ENCODE measurements at regions not wholly inside any gene's neighbourhood (a gene's known extent, or its start where the extent isn't known, plus 50 kb on each side); places are given as distances from the start of the nearest gene placed in this dataset.
"Not testable (repeated sequence)": the region's sequence is repeated elsewhere in the genome, so short reads cannot be mapped to it uniquely, and the experiment has no call there.

DNA sequence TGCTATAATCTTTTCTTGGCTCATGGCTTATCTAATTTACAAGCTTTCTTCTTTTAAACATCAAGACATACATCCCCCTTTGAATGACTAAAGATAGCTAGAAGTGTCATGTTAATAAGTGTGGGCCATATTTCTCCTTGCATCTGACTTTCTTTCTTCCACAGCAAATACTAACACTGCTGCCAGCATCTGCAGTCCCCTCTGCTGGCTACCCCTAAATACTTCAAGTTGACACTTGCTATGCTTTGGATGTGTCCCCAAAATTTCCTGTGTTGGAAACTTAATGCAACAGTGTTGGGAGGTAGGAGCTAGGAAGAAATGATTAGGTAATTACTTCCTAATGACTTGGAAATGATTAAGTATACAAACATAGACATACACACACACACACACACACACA is 459.0 kb upstream of the ST8SIA4 start:
- no peak for DNase-seq (ENCODE audit: low read depth)
- TF ChIP-seq, protein P1, sequence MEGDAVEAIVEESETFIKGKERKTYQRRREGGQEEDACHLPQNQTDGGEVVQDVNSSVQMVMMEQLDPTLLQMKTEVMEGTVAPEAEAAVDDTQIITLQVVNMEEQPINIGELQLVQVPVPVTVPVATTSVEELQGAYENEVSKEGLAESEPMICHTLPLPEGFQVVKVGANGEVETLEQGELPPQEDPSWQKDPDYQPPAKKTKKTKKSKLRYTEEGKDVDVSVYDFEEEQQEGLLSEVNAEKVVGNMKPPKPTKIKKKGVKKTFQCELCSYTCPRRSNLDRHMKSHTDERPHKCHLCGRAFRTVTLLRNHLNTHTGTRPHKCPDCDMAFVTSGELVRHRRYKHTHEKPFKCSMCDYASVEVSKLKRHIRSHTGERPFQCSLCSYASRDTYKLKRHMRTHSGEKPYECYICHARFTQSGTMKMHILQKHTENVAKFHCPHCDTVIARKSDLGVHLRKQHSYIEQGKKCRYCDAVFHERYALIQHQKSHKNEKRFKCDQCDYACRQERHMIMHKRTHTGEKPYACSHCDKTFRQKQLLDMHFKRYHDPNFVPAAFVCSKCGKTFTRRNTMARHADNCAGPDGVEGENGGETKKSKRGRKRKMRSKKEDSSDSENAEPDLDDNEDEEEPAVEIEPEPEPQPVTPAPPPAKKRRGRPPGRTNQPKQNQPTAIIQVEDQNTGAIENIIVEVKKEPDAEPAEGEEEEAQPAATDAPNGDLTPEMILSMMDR (IDR thresholded peaks at IDR 0.05; ENCODE audit: control insufficient read depth, insufficient read depth, low read depth, low read length, missing control alignments): no peak
- no peak overlapping the region for H3K4me3 ChIP-seq (ENCODE audit: control insufficient read depth, low read depth, low read length)

DNA sequence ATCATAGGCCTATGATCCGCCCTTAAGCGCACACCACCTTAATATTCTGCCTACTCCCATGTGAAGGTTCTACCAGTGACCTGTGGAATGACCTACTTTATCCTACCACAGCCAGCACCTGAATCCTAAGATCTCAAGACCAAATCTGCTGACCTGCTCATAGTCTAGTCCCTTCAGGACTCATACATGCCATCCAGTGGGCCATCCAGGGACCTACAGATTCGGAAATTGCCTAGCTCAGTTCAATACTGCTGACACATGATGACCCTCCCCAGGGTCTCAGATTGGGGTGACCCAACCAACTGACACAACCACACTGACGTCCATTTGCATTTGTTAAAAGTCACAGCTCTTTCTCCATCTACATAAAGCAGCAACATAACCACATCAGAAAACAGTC is 443.8 kb upstream of the ST8SIA4 start:
- TF ChIP-seq, protein P1 (IDR thresholded peaks at IDR 0.05; ENCODE audit: control insufficient read depth, insufficient read depth, low read depth, low read length, missing control alignments): no peak
- no peak for DNase-seq (ENCODE audit: low read depth)

DNA sequence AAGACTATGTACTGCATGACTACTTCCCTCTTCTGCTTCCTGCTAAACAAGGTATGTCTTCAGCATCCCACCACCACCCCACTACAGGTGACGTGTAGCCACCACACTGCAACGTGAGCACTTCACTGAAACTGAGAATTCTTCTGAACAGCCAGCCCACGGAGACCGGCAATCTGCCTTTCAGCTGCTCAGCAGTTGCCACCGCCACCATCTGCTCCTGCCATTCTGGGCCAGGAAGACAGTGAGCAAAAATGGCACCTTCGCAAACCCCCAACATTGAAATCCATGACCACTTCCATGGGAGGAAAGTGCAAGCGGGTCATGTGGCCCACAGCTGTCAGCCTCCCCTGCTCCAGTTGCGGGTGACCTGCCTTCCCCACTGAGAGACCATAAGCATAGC is 443.4 kb upstream of the ST8SIA4 start:
- H3K4me3 ChIP-seq (ENCODE audit: control insufficient read depth, low read depth, low read length): no peak overlapping the region
- TF ChIP-seq, protein P1 (IDR thresholded peaks at IDR 0.05; ENCODE audit: control insufficient read depth, insufficient read depth, low read depth, low read length, missing control alignments): no peak
- DNase-seq (ENCODE audit: low read depth): no peak

More for the DNA sequence above, 443.8 kb upstream of the ST8SIA4 start:
- H3K4me3 ChIP-seq (ENCODE audit: control insufficient read depth, low read depth, low read length): no peak overlapping the region

DNA sequence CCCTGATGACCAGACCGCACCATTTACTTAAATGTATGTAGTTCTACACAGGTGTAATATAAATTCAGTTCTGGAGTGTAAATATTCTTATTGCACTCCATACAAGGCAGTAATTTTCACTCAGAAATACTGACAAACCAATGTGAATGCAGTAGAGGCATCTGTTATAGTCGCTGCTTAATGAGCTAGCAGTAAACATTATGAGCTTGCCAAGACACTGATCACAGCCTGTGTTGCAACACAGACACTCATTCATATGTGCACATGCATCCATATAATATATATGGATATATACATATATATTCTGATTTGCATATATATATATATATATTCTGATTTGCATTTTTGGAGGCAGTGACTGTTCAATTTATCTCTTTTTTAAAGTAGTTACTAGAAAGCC is 435.1 kb upstream of the ST8SIA4 start:
- TF ChIP-seq, protein P1 (IDR thresholded peaks at IDR 0.05; ENCODE audit: control insufficient read depth, insufficient read depth, low read depth, low read length, missing control alignments): no peak
- DNase-seq (ENCODE audit: low read depth): no peak
- H3K4me3 ChIP-seq (ENCODE audit: control insufficient read depth, low read depth, low read length): no peak overlapping the region

DNA sequence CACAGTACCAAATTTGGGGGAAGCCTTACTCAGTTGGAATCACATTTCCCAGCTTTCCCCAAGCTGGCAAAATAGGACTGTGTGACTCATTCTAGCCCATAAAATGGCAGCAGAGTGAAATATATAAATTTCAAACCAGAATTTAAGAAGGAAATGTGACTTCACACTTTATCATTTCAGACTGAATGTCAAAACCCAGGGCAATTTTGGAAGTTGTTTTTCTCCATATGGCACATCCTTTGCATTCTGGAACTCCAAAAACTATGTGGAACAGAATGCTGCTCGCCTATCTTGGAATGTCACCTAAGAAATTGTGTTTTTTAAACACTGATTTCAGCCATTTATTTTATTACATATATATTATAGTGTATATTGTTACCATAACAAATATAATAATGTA is 424.7 kb upstream of the ST8SIA4 start:
- TF ChIP-seq, protein P1 (IDR thresholded peaks at IDR 0.05; ENCODE audit: control insufficient read depth, insufficient read depth, low read depth, low read length, missing control alignments): no peak
- DNase-seq (ENCODE audit: low read depth): no peak
- no peak overlapping the region for H3K4me3 ChIP-seq (ENCODE audit: control insufficient read depth, low read depth, low read length)

DNA sequence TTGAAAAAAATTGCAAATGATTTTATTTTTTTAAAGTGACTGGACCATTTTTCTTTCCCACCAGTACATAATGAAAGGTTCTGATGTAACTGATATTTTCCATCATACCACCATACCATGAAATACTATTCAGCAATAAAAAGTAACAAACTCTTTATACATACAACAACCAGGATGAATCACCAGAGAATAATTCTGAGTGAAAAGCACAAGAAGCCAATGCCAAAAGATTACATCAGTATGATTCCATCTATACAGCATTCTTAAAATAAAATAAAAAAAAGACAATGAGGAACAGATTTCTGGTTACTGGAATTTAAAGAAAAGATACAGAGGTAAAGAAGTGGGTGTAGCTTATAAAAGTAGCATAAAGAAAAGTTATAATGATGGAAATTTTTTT is 423.7 kb upstream of the ST8SIA4 start:
- no peak overlapping the region for H3K4me3 ChIP-seq (ENCODE audit: control insufficient read depth, low read depth, low read length)
- DNase-seq (ENCODE audit: low read depth): no peak
- TF ChIP-seq, protein P1 (IDR thresholded peaks at IDR 0.05; ENCODE audit: control insufficient read depth, insufficient read depth, low read depth, low read length, missing control alignments): no peak

DNA sequence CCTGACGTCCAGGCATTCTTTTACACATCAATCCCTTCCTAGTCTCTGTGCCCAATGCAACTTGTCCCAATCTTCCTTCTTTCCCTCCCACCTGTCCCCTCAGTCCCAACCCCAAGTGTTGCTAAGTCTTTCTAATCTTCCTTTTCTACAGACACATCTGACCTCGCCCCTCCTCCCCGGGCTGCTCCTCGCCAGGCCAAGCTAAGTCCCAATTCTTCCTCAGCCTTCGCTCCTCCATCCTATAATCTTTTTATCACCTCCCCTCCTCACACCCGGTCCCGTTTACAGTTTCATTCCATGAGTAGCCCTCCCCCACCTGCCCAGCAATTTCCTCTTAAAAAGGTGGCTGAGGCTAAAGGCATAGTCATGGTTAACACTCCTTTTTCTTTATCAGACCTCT is 413.3 kb upstream of the ST8SIA4 start:
- H3K4me3 ChIP-seq (ENCODE audit: control insufficient read depth, low read depth, low read length); DNase-seq (ENCODE audit: low read depth): not testable (repeated sequence)

Measured in AG09309 (cell line).